ENCODE measurements at regions not wholly inside any gene's neighbourhood (a gene's known extent, or its start where the extent isn't known, plus 50 kb on each side); places are given as distances from the start of the nearest gene placed in this dataset.

DNA sequence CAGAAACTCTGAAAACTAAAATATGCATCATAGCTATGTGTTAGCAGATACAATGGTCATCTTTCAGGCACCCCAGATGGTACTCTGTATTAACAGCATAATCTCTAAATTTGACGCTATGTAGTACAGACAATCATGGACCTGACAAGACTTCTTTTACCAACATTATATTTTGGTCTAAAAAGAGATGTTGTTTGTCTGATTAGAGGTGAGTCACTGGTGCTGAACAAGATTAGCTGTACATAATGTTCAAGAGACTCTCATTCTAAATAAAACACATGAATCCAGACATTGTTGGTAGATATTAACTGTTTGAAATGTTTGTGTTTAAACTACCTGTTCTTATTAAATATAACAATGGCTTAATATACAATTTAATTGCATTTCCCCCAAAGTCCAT is 146.4 kb upstream of the LMNTD1 start:
- no peak for TF ChIP-seq EZH2 (IDR thresholded peaks at IDR 0.05; ENCODE audit: low read length)
- no peak for TF ChIP-seq CTCF (optimal IDR thresholded peaks at IDR 0.05 in 1 of 3, IDR thresholded peaks at IDR 0.05 in 1 of 3, conservative IDR thresholded peaks at IDR 0.05 in 1 of 3; ENCODE audit: extremely low read depth in 1 of 3, insufficient read depth in 2 of 3, low read length in 3 of 3)
